GM19397 (cell line): ENCODE measurements at regions not wholly inside any gene's neighbourhood (a gene's known extent, or its start where the extent isn't known, plus 50 kb on each side); places are given as distances from the start of the nearest gene placed in this dataset.

Experiments
- ATAC-seq: cut with Tn5 transposase; IDR thresholded peaks from one replicate; pipeline ENCODE4 v1.9.1; 2021; ENCODE audit warnings: mild to moderate bottlenecking, moderate library complexity; ENCODE audit not compliant: unreplicated experiment

DNA sequence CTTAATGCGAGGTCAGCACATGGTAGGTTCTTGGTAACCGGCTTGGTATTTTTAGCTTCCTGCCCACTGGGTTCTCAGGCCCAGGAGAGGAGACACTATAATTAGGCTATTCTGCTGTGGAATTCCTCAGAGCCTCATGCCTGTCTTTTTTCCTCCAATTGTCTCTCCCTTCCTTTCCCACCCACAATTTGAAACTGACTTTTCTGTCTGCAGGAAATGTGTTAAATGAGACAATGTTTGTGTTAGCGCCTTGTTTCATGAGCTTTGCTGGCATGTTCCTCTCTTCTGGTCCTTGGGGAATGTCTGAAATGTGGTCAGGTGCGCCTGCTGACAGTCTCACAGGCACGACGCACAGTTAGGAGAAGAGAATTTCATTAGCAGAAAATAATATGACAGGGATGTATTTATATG is 223.6 kb upstream of the CTNNB1 start:
- ATAC-seq, result no peak

DNA sequence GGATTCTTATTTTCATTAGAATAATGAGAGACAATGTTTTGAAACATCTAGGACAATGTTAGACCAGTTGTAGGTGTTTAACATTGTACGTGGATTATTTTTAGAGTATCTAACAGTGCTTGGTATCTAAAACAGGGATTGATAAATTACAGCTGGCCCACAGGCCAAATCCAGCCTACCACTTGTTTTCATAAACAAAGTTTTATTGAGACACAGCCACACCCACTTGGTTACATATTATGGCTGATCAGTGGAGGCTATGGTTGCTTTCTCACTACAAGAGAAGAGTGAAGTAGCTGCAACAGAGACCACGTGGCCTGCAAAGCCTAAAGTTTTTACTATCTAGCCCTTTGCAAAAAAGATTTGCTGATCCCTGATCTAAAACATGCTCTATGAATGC is 223.1 kb upstream of the CTNNB1 start:
- ATAC-seq, result no peak

DNA sequence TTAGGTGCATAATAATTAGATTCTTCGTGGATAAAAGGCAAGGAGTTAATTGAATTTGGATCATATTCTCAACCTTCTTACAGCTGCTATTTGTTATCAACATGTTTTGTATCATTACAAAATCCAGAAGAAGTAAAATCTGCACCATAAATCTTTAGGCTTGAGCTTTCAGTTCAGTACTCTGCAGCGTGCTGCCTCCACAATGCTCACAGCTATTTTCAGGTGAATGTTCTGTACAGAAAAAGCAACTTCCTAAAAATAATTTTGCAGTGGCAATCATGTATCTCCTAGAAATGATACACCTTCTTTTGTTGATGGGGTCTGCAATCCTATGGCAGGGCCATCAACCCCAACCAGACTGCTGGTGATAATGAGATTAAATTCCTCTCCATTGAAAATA is 220.9 kb upstream of the CTNNB1 start:
- ATAC-seq, result no peak

DNA sequence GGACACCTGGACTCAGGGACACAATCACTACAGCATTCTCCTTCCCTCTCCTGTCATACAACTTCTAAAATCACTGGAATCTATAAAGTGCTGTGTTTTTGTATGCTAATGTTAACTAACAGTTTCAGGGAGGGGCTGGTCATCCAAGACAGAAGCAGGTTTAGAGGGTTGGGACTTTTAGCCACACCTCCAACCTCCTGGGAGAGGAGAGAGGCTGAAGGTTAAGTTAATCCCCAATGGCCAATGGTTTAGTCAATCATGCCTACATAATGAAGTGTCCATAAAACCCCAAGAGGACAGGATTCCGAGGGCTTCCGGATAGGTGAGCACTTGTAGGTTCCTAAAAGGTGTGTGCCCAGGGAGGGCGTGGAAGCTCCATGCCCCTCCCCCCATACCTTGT is 219.3 kb upstream of the CTNNB1 start:
- no peak for ATAC-seq

DNA sequence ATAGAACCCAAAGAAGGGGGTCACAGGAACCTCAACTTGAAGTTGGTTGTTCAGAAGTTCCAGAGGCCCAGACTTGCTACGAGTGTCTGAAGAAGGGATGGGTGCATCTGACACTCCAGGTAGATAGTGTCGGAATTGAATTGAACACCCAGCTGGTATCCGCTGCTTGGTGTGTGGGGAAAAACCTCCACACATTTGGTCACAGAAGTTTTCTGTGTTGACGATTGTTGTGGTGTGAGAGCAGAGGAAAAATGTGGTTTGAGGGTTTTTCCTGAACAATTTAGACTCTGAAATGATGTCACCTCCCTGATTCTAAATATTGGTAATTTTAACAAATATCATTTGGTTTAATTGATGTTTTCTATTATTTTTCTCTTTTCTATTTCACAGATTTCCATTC is 218.8 kb upstream of the CTNNB1 start:
- ATAC-seq, result no peak

DNA sequence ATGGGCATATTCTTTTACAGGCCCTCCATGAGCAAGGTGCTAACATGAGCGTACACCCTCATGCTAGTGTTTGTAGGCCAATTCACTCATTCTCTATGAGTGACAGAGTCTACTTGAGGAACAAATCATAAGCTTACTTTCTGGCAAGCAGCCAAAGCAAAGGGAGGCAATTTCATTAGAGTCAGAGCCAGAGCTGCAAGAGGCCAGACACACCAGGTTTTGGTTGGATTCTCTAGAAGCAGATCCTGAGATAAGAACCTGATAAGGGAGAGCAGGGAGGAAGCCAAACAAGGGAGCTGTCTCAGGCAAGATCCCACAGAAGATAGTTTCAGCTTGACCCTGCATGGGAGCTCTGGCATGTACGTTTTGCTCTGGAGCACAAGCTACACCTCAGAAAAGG is 214.1 kb upstream of the CTNNB1 start:
- no peak for ATAC-seq

DNA sequence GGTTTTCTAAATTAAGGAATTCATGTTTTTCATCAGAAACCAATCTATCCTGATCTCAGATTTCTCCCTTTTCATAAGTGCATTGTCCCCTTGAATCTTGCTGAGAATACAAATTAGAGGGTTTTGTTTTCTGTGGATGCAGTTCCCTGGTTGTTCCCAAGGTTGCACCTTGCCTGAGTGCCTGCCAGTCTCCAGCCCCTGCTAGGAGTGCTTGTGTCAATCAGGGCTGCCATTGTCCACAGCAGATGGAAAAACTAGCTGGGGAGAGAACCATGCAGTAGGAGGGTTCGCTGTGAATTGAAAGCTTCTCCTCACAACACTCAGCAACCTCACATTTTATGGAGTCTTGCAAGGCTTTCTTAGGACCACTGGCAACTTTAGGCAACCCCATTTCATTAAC is 210.8 kb upstream of the CTNNB1 start:
- no peak for ATAC-seq

DNA sequence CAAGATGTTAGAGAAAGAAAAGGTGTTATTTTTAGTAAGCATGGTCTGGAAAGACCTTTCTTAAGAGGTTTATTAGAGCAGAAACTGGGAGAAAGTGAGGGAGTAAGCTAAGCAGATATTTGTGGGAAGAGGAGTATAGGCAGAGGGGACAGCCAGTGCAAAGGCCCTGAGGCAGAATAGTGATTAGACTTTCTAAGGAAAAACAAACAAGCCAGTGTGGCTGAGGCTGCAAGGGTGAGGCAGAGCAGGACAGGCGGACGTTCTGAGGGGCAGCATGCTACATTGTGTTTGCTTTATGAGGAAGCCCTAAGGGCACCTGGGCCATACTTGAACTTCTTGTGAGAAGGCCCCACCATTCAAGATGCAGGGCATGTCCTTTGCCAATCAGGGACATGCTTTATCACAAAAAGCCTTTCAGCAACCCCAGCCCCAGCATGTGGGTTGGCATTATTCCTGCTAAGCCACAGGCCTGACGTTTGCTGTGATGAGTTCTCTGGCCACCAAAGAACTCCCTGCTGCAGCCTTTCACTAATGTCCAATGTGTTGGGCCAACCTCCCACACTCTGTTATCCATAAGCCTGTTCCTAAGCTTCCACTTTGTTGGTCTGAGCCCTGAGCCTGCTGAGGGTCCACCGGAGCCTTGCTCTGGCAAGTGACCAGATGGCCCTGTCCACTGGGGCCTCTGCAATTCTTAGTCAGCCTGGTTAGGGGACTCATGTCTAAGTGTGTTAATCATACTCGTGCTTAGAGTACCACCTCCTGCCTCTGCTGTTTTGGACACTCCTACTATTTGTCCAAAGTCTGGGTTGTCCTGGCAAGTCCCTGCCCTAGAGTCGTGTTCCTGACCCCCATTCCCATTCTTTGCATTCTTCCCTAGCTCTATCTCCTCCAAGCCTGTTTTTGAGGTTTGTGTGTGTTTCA is 209.9 kb upstream of the CTNNB1 start:
- ATAC-seq, result no peak

DNA sequence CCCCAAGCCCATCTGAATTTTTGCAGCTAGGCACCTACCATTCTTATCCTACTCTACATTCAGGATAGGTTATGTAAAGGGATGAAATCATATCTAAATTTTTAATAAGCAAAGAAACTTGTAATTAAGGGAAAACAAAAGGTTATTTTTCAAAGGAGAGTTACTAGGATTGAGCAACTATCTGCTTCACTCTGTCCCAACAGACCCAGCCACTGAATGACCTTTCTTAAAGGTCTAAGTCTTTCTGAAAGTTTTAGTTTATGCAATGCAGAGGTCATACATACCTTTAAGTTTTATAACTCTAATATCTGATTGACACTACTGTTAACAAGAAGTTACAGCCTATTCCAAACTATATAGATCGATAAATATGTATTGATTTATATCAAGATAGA is 209.2 kb upstream of the CTNNB1 start:
- no peak for ATAC-seq

DNA sequence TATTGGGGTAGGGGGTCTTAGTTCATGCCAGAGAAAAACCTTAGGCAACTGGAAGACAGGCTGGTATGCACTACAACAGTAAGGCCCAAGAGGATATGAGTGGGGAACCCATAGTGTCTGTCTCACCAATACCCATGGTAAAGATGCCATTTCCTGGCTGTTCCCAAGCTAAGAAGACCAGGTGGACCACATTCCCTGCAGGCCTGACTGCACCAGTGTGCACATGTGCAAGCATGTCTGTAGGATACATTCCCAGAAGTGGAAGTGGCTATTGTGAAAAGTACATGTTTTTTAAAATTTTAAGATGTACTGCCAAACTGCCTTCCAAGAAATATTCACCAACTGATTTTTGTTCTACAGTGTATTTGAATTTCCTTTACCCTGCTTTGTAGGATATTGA is 207.3 kb upstream of the CTNNB1 start:
- ATAC-seq, result no peak

DNA sequence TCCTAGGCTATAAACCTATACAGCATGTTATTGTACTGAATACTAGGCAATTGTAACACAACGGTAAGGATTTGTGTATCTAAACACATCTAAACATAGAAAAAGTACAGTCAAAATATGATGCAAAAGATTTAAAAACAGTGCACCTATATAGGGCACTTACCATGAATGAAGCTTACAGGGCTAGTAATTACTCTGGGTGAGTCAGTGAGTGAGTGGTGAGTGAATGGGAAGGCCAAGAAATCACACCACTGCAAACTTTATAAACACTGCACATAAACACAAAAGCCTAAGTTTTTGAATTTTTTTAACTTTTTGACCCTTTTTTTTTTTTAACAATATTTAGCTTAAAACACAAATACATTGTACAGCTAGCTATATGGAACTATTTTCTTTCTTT is 204.7 kb upstream of the CTNNB1 start:
- no peak for ATAC-seq

DNA sequence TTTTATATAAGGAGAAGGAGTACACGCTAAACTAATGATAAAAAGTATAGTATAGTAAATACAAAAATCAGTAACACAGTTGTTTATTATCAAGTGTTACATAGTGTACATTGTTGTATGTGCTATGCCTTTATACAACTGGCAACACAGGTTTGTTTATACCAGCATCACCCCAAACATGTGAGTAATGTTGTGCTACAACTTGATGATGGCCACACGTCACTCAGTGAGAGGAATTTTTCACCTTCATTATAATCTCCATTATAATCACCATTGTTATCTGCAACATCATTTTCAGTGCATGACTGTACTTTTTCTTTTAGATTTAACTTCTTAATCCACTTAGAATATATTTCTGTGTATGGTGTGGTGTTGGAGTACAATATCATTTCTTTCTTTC is 204.0 kb upstream of the CTNNB1 start:
- ATAC-seq, result no peak

DNA sequence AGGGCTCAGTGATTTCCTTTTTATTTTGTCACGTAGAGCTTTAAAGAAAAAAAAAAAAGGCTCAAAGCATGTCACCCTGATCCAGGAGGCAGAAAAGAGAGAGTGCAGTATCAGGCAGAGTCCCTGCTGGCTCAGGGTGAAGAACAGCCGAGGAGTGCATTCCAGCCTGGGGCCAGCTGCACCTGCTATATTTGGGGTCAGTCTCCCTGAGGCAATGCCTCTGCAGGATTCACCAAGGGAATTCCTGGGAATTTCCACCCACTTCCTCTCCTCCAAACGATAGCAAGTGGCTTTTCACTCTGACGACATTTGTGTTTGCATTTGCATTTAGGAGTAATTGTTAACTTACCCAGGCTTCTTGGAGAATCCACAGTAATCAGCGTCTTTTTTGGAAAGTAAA is 202.9 kb upstream of the CTNNB1 start:
- no peak for ATAC-seq

DNA sequence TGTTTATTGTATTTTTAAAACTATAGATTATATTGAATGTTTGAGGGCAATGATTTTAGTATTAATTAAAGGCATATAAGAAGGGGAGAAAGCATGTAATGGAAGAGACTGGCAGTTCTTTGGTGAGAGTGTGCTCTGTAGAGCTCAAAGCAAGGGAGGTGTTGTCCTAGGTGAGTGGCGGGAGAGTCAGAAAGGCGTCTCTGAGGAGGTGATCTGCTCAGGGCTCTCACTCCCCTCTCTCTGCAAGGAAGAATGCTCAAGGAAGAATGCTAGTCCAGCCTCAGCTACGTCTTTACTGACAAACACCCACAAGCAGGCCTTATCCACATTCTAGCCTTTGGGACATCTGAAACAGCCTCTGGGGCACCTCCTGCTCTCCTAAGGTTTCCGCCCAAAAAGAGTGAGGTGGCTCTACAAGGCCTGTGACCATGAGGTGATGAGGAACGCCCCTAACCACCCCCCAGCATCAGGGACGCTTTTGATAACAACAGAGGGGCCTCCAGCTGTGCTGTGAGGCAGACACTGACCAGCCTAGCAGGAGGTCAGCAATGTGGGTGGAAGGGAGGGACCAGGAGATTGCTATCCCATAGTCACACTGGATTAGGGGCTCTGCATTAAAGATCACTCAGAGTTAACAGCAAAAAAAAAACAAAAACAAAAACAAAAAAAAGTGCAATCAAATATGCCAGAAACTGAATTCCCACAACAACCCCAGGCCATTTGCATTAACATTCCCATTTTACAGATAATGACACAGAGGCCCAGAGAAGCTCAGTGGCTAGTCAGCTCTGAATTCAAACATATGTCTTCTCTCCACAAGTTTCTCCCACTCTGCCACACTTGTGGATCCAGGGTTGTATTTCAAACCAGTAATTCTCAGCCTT is 202.2 kb upstream of the CTNNB1 start:
- no peak for ATAC-seq

DNA sequence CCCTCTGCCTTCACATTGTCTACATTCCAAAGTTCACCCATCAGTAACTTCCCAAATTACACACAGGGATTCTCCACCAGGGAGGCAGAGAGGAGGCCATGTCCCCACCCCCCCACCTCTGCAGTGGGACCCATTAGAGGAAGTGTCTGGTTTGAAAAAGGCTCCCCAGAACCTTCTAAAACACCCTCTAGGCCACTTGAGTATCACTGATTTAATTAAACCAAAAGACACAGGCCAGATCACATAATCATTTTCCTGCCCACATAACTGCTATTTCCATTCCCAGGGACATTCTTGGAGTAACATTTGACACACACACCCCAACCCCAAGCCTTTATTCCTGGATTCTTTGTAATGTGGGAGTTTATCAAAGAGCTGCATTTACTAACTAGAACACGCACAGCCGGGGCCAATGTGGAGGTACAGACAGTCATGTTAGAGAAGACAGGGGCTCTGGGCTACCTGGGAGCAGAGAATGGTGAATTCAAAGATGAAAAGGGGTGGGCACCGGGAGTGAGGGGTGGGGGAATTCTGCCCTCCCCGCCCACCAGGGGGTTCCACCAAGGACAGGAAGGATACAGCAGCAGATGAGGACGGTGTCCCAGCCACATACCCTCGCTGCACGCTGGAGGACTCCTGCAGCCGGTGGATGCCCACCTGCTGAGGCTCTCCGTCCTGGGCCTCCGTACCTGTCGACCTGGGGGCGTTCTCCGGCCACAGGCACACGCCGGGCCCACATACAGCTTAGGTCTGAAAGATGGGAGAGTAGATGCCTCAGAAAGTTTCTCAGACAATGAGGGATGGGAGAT is 201.4 kb upstream of the CTNNB1 start:
- ATAC-seq, result no peak

DNA sequence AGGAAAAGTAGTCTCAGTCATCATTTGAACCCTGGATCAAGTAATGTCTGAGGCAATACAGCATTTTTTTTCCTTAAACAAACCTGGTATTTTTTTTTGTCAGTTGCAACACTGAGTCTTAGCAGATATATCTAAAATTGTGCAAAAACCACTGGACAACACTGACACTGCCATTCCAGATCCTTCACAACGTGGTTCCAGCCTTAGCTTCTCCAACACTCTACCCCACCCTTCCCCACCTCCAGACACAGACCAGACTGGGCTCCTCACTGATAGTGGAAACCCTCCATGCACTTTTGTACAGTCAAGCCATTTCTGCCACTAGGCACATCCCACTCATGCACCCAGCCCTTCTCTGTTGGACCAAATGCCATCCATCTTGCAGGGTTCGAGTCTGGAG is 199.6 kb upstream of the CTNNB1 start:
- no peak for ATAC-seq

DNA sequence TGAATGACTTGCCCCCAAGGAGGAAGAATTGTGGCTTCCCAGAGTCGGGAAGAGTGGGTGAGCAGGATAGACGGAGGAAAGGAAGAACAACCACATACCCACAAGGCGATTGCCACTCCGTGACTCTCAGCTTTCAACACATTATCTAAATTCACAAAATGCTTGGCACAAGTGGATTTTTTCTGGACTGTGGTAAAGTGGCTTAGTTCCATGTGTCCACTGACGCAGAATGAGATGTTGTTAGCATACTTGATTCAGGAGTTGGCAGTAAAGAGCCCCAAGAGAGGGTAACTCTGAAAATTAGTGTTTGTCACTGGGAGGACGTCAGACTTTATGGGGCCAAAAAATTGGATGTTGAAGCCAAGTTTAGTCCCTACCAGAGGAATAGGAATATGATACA is 198.8 kb upstream of the CTNNB1 start:
- ATAC-seq, result no peak

DNA sequence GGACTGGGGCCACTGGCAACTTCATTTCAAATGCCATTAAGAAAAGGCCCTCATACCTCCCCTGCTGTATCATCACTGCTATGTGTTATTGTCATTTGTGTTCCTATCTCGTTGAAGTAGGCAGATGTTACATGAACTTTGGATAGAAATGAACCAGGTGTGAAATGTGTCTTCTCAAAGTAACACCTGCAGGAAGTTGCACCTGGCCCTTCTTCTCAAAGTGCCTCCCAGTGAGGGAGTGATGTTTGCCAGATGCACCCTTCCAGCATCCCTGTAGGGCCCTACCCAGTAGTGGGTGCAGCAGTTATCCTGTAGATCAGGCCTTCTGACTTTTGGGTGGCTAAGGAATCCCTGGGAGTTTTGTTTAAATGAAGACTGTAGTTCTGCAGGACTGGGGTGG is 197.7 kb upstream of the CTNNB1 start:
- no peak for ATAC-seq

DNA sequence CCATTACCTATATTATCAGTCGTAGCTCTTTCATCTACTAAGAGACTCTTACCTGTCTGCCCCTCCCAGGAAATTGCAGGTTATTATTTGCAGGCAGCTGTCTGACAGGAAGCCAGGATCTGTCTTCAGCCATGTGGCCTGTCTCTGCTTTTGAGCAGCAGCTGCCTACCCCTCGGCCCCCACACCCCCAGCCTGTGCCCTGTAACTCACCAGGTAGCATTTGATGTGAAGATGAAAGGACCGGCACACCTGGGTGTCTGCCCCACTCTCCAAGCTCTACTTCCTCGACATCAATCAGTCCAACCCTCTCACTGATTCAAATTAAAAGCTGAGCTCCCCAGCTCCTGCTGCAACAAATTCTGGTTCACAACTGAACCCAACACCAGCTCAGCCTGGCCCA is 197.2 kb upstream of the CTNNB1 start:
- ATAC-seq, result no peak

DNA sequence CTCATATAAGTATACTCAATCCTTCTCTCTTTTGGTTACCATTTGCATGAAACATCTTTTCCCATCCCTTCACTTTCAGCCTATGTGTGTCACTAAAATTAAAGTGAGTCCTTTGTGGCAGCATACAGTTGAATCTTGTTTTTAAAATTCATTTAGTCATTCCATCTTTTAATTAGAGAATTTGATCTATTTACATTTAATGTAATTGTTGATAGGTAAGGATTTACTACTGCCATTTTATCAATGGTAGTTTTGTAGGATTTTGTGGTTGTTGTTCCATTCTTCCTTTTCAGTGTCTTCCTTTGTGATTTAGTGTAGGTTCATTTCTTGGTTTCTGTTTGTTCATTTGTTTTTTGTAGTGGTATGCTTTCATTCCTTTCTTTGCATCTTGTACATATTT is 191.9 kb upstream of the CTNNB1 start:
- no peak for ATAC-seq

DNA sequence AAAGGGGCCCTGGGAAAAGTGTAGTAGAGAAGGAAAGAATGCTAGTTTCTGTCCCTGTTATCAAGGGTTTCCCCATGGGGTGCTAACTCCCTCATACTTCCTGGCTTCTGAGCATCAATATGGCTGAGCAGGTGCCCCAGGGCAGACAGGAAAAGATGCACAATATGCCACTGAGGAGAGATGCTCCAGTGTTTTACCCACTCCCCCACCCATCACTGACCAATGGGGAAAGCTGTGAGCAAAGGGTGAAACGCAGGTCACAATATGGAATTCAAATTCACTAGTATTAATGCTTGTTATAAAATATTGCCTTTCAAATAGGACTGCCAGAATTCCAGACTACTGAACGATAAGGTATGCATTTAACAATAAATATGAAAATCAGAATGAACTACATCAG is 187.5 kb upstream of the CTNNB1 start:
- ATAC-seq, result no peak
